ENCODE measurements at regions not wholly inside any gene's neighbourhood (a gene's known extent, or its start where the extent isn't known, plus 50 kb on each side); places are given as distances from the start of the nearest gene placed in this dataset.

DNA sequence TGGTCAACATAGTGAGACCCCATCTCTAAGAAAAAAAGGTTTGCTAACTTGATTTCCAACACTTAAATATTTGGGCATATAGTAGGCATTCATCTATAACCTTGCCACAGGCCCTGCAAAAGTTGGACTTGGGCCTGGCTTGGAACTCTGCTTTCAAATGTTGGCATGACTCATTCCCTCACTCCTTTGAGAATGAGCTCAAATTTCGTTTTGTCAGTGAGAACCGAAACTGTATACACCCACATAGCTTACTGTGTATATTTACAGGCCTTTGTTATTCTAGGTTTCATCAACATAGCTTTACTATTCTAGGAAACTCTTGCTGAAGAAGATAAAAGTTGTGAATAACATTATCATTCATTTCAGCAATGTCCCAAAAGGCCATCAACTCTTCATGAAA is 88.7 kb upstream of the ELOVL6 start:
- H3K4me2 ChIP-seq = no peak overlapping the region
- H3K27ac ChIP-seq = no peak overlapping the region
- H3K9me3 ChIP-seq (ENCODE audit: low read depth) = no peaks in the 10 kb centered on the region
- H3K79me2 ChIP-seq = no peaks in the 10 kb centered on the region
- no peaks in the 10 kb centered on the region for H3K4me1 ChIP-seq (ENCODE audit: insufficient read depth)
- H3K9me2 ChIP-seq (replicated peaks; ENCODE audit: insufficient read depth) = no peaks in the 10 kb centered on the region
- H4K20me1 ChIP-seq (ENCODE audit: insufficient read depth, poor library complexity, severe bottlenecking) = no peaks in the 10 kb centered on the region
- H3K36me3 ChIP-seq (replicated peaks; ENCODE audit: insufficient read depth, low read depth) = no peaks in the 10 kb centered on the region
- no peak overlapping the region for H3K4me3 ChIP-seq
- TF ChIP-seq EZH2 (IDR thresholded peaks at IDR 0.05; ENCODE audit: borderline replicate concordance) (no peak), EZH2phosphoT487 (IDR thresholded peaks at IDR 0.05; ENCODE audit: low read depth, severe bottlenecking, unreplicated experiment) (no peak)
- TF ChIP-seq, protein P1, sequence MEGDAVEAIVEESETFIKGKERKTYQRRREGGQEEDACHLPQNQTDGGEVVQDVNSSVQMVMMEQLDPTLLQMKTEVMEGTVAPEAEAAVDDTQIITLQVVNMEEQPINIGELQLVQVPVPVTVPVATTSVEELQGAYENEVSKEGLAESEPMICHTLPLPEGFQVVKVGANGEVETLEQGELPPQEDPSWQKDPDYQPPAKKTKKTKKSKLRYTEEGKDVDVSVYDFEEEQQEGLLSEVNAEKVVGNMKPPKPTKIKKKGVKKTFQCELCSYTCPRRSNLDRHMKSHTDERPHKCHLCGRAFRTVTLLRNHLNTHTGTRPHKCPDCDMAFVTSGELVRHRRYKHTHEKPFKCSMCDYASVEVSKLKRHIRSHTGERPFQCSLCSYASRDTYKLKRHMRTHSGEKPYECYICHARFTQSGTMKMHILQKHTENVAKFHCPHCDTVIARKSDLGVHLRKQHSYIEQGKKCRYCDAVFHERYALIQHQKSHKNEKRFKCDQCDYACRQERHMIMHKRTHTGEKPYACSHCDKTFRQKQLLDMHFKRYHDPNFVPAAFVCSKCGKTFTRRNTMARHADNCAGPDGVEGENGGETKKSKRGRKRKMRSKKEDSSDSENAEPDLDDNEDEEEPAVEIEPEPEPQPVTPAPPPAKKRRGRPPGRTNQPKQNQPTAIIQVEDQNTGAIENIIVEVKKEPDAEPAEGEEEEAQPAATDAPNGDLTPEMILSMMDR (IDR thresholded peaks at IDR 0.05; ENCODE audit: poor library complexity) = no peak
- H3K27me3 ChIP-seq = no peaks in the 10 kb centered on the region
- H2AFZ ChIP-seq = no peak overlapping the region
- 59% methylated on average over 2 of the region's 2 CpGs for WGBS (ENCODE audit: low lambda C conversion rate, missing lambda C conversion rate)
- DNase-seq (ENCODE audit: low spot score) = no peak

DNA sequence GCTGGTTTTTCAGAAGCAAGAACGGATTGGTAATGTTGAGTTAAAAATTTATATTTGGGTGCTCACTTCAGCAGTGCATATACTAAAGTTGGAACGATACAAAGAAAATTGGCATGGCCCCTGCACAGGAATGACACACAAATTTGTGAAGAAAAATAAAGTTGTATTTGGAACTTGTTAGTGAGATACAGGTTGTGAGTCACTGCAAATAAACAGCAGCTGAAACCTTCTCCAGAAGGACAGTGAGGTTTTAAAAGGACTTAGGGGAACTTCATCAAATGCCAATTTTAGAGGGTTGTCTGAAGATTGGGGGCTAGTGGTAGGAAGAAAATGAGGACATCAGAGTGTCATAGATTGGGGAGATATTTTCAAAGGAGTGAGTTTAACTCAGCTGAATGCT is 79.7 kb upstream of the ELOVL6 start:
- H4K20me1 ChIP-seq (ENCODE audit: insufficient read depth, poor library complexity, severe bottlenecking) = no peaks in the 10 kb centered on the region
- 84% methylated on average over 2 of the region's 2 CpGs for WGBS (ENCODE audit: low lambda C conversion rate, missing lambda C conversion rate)
- no peak for TF ChIP-seq EZH2 (IDR thresholded peaks at IDR 0.05; ENCODE audit: borderline replicate concordance)
- no peak for TF ChIP-seq EZH2phosphoT487 (IDR thresholded peaks at IDR 0.05; ENCODE audit: low read depth, severe bottlenecking, unreplicated experiment)
- TF ChIP-seq, protein P1 (IDR thresholded peaks at IDR 0.05; ENCODE audit: poor library complexity) = no peak
- H3K36me3 ChIP-seq (replicated peaks; ENCODE audit: insufficient read depth, low read depth) = no peaks in the 10 kb centered on the region
- H2AFZ ChIP-seq = no peak overlapping the region
- H3K27ac ChIP-seq = no peak overlapping the region
- no peaks in the 10 kb centered on the region for H3K9me3 ChIP-seq (ENCODE audit: low read depth)
- DNase-seq (ENCODE audit: low spot score) = no peak
- no peaks in the 10 kb centered on the region for H3K9me2 ChIP-seq (replicated peaks; ENCODE audit: insufficient read depth)
- no peaks in the 10 kb centered on the region for H3K27me3 ChIP-seq
- H3K4me2 ChIP-seq = no peak overlapping the region
- no peaks in the 10 kb centered on the region for H3K79me2 ChIP-seq
- no peaks in the 10 kb centered on the region for H3K4me1 ChIP-seq (ENCODE audit: insufficient read depth)
- H3K4me3 ChIP-seq = no peak overlapping the region

DNA sequence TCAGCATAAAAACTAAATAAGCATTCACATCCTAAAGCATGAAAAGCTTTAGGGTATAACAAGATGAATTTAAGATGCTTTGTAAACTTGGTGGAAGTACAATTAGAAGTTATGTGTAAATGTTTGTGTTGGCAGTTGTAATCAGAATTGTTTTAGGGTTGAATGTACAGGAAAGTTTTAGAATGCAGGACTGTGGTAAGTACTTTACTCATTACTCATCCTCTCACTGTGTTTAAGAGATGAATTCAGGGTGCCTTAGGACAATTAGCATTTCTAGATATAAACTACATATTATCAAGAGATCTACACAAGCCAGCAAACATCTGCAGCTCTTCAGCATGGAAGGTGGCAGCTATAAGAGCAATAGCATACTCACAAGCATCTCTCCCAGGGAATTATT is 77.5 kb upstream of the ELOVL6 start:
- Histone ChIP-seq H3K4me3 (no peak overlapping the region), H4K20me1 (ENCODE audit: insufficient read depth, poor library complexity, severe bottlenecking) (no peaks in the 10 kb centered on the region), H3K27me3 (no peaks in the 10 kb centered on the region), H2AFZ (no peak overlapping the region), H3K9me2 (replicated peaks; ENCODE audit: insufficient read depth) (no peaks in the 10 kb centered on the region), H3K9me3 (ENCODE audit: low read depth) (no peaks in the 10 kb centered on the region), H3K4me1 (ENCODE audit: insufficient read depth) (no peaks in the 10 kb centered on the region), H3K79me2 (no peaks in the 10 kb centered on the region), H3K36me3 (replicated peaks; ENCODE audit: insufficient read depth, low read depth) (no peaks in the 10 kb centered on the region), H3K4me2 (no peak overlapping the region), H3K27ac (no peak overlapping the region)
- DNase-seq (ENCODE audit: low spot score) = no peak
- TF ChIP-seq EZH2 (IDR thresholded peaks at IDR 0.05; ENCODE audit: borderline replicate concordance) = no peak
- no peak for TF ChIP-seq EZH2phosphoT487 (IDR thresholded peaks at IDR 0.05; ENCODE audit: low read depth, severe bottlenecking, unreplicated experiment)
- TF ChIP-seq, protein P1 (IDR thresholded peaks at IDR 0.05; ENCODE audit: poor library complexity) = no peak

DNA sequence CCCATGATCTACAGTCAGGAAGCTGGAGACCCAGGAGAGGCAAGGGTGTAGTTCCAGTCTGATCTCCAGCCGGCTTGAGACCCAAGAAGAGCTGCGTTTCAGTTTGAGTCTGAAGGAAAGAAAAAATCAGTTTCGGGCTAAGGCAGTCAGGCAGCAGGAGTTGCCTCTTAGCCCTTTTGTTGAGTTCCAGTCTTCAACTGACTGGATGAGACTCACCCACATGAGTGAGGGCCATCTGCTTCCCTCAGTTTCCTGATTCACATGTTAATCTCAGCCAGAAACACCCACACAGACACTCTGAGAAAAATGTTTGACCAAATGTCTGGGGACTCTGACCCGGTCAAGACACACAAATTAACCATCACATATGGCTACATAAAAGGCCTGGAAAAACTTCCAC is 73.6 kb upstream of the ELOVL6 start:
- Histone ChIP-seq H3K4me3 (no peak overlapping the region), H3K9me3 (ENCODE audit: low read depth) (no peaks in the 10 kb centered on the region), H3K27ac (no peak overlapping the region), H3K9me2 (replicated peaks; ENCODE audit: insufficient read depth) (no peaks in the 10 kb centered on the region), H3K79me2 (no peaks in the 10 kb centered on the region), H4K20me1 (ENCODE audit: insufficient read depth, poor library complexity, severe bottlenecking) (no peaks in the 10 kb centered on the region), H2AFZ (no peak overlapping the region), H3K4me2 (no peak overlapping the region), H3K36me3 (replicated peaks; ENCODE audit: insufficient read depth, low read depth) (no peaks in the 10 kb centered on the region), H3K27me3 (no peaks in the 10 kb centered on the region), H3K4me1 (ENCODE audit: insufficient read depth) (no peaks in the 10 kb centered on the region)
- no peak for TF ChIP-seq EZH2 (IDR thresholded peaks at IDR 0.05; ENCODE audit: borderline replicate concordance)
- TF ChIP-seq, protein P1 (IDR thresholded peaks at IDR 0.05; ENCODE audit: poor library complexity) = no peak
- no peak for TF ChIP-seq EZH2phosphoT487 (IDR thresholded peaks at IDR 0.05; ENCODE audit: low read depth, severe bottlenecking, unreplicated experiment)
- no peak for DNase-seq (ENCODE audit: low spot score)
- WGBS (ENCODE audit: low lambda C conversion rate, missing lambda C conversion rate) = 84% methylated on average over 4 of the region's 4 CpGs
